DOHH2 (cell line): ENCODE measurements at regions not wholly inside any gene's neighbourhood (a gene's known extent, or its start where the extent isn't known, plus 50 kb on each side); places are given as distances from the start of the nearest gene placed in this dataset.

Source experiments
- H3F3A ChIP-seq: fragments of 200-600 bp; sonication (generic), shearing (Covaris generic); 2 replicates; pipeline ENCODE4 v1.6.0; 2016; ENCODE audit warnings: antibody characterized with exemption, mild to moderate bottlenecking; ENCODE audit not compliant: control insufficient read depth, insufficient read depth
- H3K27ac ChIP-seq: fragments of 200-600 bp; sonication (generic); 2 replicates; pipeline ENCODE4 v1.5.1; 2014; ENCODE audit warnings: low read depth, mild to moderate bottlenecking, low read length, moderate library complexity
- H3K27me3 ChIP-seq: fragments of 200-600 bp; sonication (generic); 2 replicates; pipeline ENCODE4 v1.6.1; 2014; ENCODE audit warnings: mild to moderate bottlenecking, low read length, mixed read lengths; ENCODE audit not compliant: control insufficient read depth
- H3K36me3 ChIP-seq: fragments of 200-600 bp; sonication (generic); 2 replicates; pipeline ENCODE4 v1.6.1; 2014; ENCODE audit warnings: mild to moderate bottlenecking, low read length, moderate library complexity, mixed read lengths; ENCODE audit not compliant: control insufficient read depth
- H3K4me1 ChIP-seq: fragments of 200-600 bp; sonication (generic); 2 replicates; pipeline ENCODE4 v1.6.1; 2014; ENCODE audit warnings: mild to moderate bottlenecking, low read length, mixed read lengths; ENCODE audit not compliant: control insufficient read depth
- H3K4me2 ChIP-seq: fragments of 200-600 bp; sonication (generic); 2 replicates; pipeline ENCODE4 v1.6.0; 2014; ENCODE audit warnings: mild to moderate bottlenecking, low read length, moderate library complexity
- H3K4me3 ChIP-seq: fragments of 200-600 bp; sonication (generic); 2 replicates; pipeline ENCODE4 v1.5.1; 2014; ENCODE audit warnings: mild to moderate bottlenecking, low read length, mixed read lengths
- H3K79me2 ChIP-seq: fragments of 200-600 bp; sonication (generic); 2 replicates; pipeline ENCODE4 v1.6.1; 2014; ENCODE audit warnings: mild to moderate bottlenecking, low read length, mixed read lengths; ENCODE audit not compliant: control insufficient read depth
- H3K9me2 ChIP-seq: fragments of 200-600 bp; sonication (generic); replicated peaks from 2 replicates; pipeline ENCODE4 v1.6.1; 2014; ENCODE audit warnings: mild to moderate bottlenecking, low read length, mixed read lengths; ENCODE audit not compliant: control insufficient read depth
- H3K9me3 ChIP-seq: fragments of 200-600 bp; sonication (generic); 2 replicates; pipeline ENCODE4 v1.6.1; 2014; ENCODE audit warnings: antibody characterized with exemption, low read length, mixed read lengths; ENCODE audit not compliant: control insufficient read depth, insufficient read depth
- H4K20me1 ChIP-seq: fragments of 200-600 bp; sonication (generic); 2 replicates; pipeline ENCODE4 v1.6.0; 2014; ENCODE audit warnings: low read depth, mild to moderate bottlenecking, antibody characterized with exemption, low read length, moderate library complexity; ENCODE audit not compliant: control insufficient read depth, insufficient read depth
- EZH2phosphoT487 ChIP-seq: fragments of 200-600 bp; sonication (generic); IDR thresholded peaks from 2 replicates; pipeline ENCODE4 v1.6.1; 2017; ENCODE audit warnings: borderline replicate concordance, mild to moderate bottlenecking, antibody characterized with exemption, low read length, moderate library complexity, mixed read lengths
- TF ChIP-seq, protein P1 (sequence below): fragments of 200-600 bp; sonication (generic); IDR thresholded peaks from one replicate; pipeline ENCODE4 v1.5.1; 2014; ENCODE audit warnings: antibody characterized with exemption, mild to moderate bottlenecking, low read depth, low read length; ENCODE audit not compliant: poor library complexity, severe bottlenecking

DNA sequence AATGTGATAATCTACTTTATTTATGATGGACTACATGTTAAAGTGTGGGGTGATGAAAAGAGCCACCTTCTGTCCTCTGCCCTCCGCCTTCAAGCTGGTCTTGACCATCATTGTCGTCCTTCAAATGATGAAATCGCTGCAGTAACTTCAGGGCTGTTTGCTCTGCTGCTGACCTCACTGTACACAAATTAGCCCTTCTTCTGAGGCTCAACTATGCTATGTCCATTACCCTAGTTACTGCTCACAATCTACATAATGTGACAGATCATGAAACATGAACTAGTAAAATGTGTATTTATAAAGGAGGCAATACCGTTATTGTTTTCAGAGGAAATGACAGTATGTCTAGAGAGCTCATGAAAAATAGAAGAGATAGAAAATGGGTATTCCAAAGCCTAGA lies 145.9 kb downstream of the RFC3 start:
- Histone ChIP-seq H4K20me1 (no peaks in the 10 kb centered on the region), H3K9me2 (no peaks in the 10 kb centered on the region), H3K4me3 (no peak overlapping the region), H3K27ac (no peak overlapping the region), H3K4me1 (no peaks in the 10 kb centered on the region), H3F3A (no peaks in the 10 kb centered on the region), H3K27me3 (no peaks in the 10 kb centered on the region), H3K9me3 (no peaks in the 10 kb centered on the region), H3K4me2 (no peak overlapping the region), H3K79me2 (no peaks in the 10 kb centered on the region), H3K36me3 (no peaks in the 10 kb centered on the region)
- TF ChIP-seq, protein P1, sequence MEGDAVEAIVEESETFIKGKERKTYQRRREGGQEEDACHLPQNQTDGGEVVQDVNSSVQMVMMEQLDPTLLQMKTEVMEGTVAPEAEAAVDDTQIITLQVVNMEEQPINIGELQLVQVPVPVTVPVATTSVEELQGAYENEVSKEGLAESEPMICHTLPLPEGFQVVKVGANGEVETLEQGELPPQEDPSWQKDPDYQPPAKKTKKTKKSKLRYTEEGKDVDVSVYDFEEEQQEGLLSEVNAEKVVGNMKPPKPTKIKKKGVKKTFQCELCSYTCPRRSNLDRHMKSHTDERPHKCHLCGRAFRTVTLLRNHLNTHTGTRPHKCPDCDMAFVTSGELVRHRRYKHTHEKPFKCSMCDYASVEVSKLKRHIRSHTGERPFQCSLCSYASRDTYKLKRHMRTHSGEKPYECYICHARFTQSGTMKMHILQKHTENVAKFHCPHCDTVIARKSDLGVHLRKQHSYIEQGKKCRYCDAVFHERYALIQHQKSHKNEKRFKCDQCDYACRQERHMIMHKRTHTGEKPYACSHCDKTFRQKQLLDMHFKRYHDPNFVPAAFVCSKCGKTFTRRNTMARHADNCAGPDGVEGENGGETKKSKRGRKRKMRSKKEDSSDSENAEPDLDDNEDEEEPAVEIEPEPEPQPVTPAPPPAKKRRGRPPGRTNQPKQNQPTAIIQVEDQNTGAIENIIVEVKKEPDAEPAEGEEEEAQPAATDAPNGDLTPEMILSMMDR = no peak
- no peak for TF ChIP-seq EZH2phosphoT487

DNA sequence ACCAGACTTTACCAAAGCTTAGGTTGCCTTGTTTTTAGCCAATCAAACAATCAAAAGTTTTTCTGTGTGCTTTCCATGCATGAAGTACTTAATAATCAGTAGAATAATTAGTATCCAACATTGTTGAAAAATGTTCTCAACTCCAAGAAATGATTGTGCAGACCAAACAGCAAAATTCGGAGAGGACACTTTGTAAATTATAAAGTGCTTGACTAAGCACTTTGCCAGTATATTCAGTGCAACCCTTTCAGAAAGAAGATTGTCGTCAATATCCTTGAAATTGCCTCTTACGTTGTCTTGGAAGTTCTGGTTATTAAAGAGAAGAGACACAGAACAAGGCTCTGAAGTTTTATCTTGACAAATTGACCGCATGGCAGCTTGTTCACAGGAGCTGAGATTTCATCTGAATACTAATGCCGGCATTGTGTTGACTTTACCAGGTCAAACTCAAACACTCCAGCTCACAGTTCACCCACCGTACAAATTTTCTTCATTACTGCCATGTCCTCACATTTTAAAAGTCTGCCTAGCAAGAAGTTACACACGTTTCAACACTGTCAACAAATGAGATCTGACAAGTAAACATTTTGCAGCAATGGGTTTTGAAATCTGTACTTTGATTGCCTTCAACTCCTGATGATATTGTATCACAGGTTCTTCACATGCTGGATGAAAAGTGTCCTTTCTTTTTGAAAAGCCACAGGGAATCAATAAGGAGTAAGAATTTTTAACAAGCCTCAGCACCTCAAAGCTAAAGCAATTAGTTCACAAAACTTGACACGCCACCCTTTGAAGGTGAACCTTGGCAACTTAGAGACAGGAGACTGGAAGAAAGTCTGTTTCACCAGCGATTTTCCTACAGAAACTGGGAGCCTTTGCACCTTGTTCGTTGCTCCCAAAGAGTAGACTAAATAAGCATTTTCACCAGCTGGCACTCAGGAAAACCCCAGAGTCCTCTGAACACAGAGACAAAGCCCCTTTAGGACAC lies 150.9 kb downstream of the RFC3 start:
- no peaks in the 10 kb centered on the region for H3K9me3 ChIP-seq
- H3K27me3 ChIP-seq = no peaks in the 10 kb centered on the region
- no peaks in the 10 kb centered on the region for H4K20me1 ChIP-seq
- H3F3A ChIP-seq = no peaks in the 10 kb centered on the region
- no peak overlapping the region for H3K4me3 ChIP-seq
- H3K4me1 ChIP-seq = no peaks in the 10 kb centered on the region
- no peak overlapping the region for H3K4me2 ChIP-seq
- TF ChIP-seq, protein P1 = no peak
- no peak for TF ChIP-seq EZH2phosphoT487
- no peaks in the 10 kb centered on the region for H3K36me3 ChIP-seq
- H3K27ac ChIP-seq = no peak overlapping the region
- no peaks in the 10 kb centered on the region for H3K9me2 ChIP-seq
- H3K79me2 ChIP-seq = no peaks in the 10 kb centered on the region

DNA sequence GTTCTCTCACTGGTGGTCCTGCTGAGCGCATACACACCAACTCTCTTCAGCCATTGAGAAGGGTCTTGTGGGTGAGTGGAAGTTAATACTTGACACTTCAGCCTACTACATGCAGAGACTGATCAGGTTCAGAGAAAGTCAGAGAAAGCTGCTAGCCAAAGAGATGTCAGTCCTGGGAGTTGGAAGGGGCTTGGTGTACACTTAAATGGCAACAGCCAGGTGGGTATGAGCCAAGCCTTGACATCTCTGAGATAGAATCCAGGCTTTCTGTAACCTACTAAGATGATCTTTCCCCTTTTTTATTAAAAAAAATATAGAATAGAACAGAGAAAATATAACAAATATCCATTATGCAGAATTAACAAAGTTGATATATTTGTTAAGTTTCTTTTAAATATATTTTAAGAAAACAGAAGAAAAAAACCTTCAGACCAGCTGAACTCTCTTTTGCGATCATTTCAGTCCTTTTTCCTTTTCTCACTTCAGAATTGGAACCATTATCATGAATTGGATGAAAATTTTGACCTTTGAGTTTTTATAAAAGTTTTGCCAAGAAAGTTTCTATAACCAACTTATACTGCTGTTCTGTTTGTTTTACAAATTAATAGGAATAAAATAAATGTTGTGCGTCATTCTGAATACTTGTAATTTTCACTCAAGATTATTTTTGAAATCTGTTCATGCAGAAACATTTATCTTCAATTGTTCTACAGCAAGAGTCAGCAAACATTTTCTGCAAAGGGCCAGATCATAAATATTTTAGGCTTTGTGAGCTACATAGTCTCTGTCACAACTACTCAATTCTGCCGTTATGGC lies 153.0 kb downstream of the RFC3 start:
- Histone ChIP-seq H3F3A (no peaks in the 10 kb centered on the region), H3K9me3 (no peaks in the 10 kb centered on the region), H3K79me2 (no peaks in the 10 kb centered on the region), H3K4me1 (no peaks in the 10 kb centered on the region), H3K27ac (no peak overlapping the region), H3K36me3 (no peaks in the 10 kb centered on the region), H3K4me3 (no peak overlapping the region), H3K9me2 (no peaks in the 10 kb centered on the region), H3K27me3 (no peaks in the 10 kb centered on the region), H4K20me1 (no peaks in the 10 kb centered on the region), H3K4me2 (no peak overlapping the region)
- TF ChIP-seq, protein P1 = no peak
- no peak for TF ChIP-seq EZH2phosphoT487
